OCI-LY1 (cell line): ENCODE measurements at regions not wholly inside any gene's neighbourhood (a gene's known extent, or its start where the extent isn't known, plus 50 kb on each side); places are given as distances from the start of the nearest gene placed in this dataset.

Experiments used
- EZH2 ChIP-seq: fragments of 200-600 bp; sonication (generic), shearing (Covaris generic); IDR thresholded peaks from 2 replicates; pipeline ENCODE4 v1.8.0; 2017; ENCODE audit warnings: borderline replicate concordance, mixed run types, mild to moderate bottlenecking, antibody characterized with exemption, low read length, moderate library complexity, mixed read lengths
- TF ChIP-seq, protein P1 (sequence below): fragments of 200-600 bp; sonication (generic), shearing (Covaris generic); IDR thresholded peaks from 2 replicates; pipeline ENCODE4 v1.5.1; 2017; ENCODE audit warnings: mild to moderate bottlenecking, antibody characterized with exemption, low read length, moderate library complexity, mixed read lengths

DNA sequence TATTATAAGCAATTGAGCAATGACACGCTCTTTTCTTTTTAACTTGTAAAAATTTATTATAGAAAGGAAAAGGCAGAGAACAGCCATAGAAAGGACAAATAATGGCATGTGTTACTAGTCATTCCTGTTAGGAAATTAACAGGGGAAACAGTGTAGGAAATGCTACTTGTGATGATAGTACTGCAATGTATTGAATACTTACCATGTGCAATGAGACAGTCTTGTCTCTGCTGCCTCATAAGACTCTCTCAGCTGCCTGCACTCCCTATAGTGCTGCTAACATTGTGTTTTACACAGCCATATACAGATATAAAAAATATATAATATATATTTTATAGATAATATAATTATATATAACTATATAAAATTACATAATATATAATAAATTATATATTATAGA lies 62.3 kb upstream of the SHOX start:
- TF ChIP-seq, protein P1, sequence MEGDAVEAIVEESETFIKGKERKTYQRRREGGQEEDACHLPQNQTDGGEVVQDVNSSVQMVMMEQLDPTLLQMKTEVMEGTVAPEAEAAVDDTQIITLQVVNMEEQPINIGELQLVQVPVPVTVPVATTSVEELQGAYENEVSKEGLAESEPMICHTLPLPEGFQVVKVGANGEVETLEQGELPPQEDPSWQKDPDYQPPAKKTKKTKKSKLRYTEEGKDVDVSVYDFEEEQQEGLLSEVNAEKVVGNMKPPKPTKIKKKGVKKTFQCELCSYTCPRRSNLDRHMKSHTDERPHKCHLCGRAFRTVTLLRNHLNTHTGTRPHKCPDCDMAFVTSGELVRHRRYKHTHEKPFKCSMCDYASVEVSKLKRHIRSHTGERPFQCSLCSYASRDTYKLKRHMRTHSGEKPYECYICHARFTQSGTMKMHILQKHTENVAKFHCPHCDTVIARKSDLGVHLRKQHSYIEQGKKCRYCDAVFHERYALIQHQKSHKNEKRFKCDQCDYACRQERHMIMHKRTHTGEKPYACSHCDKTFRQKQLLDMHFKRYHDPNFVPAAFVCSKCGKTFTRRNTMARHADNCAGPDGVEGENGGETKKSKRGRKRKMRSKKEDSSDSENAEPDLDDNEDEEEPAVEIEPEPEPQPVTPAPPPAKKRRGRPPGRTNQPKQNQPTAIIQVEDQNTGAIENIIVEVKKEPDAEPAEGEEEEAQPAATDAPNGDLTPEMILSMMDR: no peak
- no peak for TF ChIP-seq EZH2
